Type B pancreatic cell (in vitro differentiated cells): ENCODE measurements at regions not wholly inside any gene's neighbourhood (a gene's known extent, or its start where the extent isn't known, plus 50 kb on each side); places are given as distances from the start of the nearest gene placed in this dataset.

Source experiments
- DNase-seq: peaks from one replicate; pipeline ENCODE4 v3.0.0; 2021; ENCODE audit warnings: mixed read lengths; ENCODE audit not compliant: unreplicated experiment; ENCODE audit errors: extremely low spot score
- H3K27ac Mint-ChIP-seq: 2 replicates; pipeline ENCODE4 v1.8.0; 2021; ENCODE audit warnings: mild to moderate bottlenecking, mixed read lengths
- H3K27me3 Mint-ChIP-seq: 2 replicates; pipeline ENCODE4 v1.8.0; 2021; ENCODE audit warnings: mixed read lengths
- H3K36me3 Mint-ChIP-seq: 2 replicates; pipeline ENCODE4 v1.8.0; 2021; ENCODE audit warnings: mixed read lengths
- H3K4me1 Mint-ChIP-seq: one replicate; pipeline ENCODE4 v1.8.0; 2021; ENCODE audit warnings: mixed read lengths; ENCODE audit not compliant: unreplicated experiment
- H3K4me3 Mint-ChIP-seq: 2 replicates; pipeline ENCODE4 v1.8.0; 2021; ENCODE audit warnings: mild to moderate bottlenecking, mixed read lengths
- H3K9me3 Mint-ChIP-seq: 2 replicates; pipeline ENCODE4 v1.8.0; 2021; ENCODE audit warnings: mixed read lengths
- CTCF ChIP-seq: fragments of 200-600 bp; sonication (generic); conservative IDR thresholded peaks from 2 replicates; pipeline ENCODE4 v1.5.0; 2021; ENCODE audit warnings: antibody characterized with exemption, mild to moderate bottlenecking

DNA sequence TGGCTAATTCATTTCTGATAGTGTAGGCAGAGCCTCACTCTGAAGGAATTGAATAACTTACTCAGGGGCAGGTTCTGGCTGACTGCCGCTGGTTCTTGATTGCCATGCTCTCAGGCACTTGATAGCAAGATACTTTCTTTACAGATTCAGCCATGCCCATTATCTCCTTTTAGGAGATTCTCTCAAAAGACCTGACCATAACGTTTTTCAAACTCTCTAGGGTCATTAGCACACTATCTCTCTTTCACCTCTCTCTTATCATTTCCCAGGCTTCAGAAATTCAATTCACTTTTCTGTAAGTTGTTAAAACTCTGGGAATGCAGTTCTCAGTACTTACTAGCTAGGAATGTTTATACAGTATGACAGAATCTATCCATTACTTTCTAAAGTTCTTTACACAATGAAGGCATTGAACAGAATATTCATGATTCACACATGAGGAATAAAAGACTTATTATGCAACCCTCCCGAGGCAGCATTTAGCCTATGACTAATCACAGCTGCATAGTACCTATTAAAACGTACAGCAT is 850.3 kb upstream of the CADM2 start:
- DNase-seq = no peak
- H3K27ac Mint-ChIP-seq = no peak overlapping the region
- no peaks in the 10 kb centered on the region for H3K4me1 Mint-ChIP-seq
- no peak for TF ChIP-seq CTCF
- no peaks in the 10 kb centered on the region for H3K27me3 Mint-ChIP-seq
- no peaks in the 10 kb centered on the region for H3K36me3 Mint-ChIP-seq
- H3K9me3 Mint-ChIP-seq = no peaks in the 10 kb centered on the region
- H3K4me3 Mint-ChIP-seq = no peak overlapping the region

- no peaks in the 10 kb centered on the region for H3K27me3 Mint-ChIP-seq
- H3K36me3 Mint-ChIP-seq = no peaks in the 10 kb centered on the region
- no peaks in the 10 kb centered on the region for H3K9me3 Mint-ChIP-seq
- H3K27ac Mint-ChIP-seq = no peak overlapping the region
- no peak overlapping the region for H3K4me3 Mint-ChIP-seq
- no peaks in the 10 kb centered on the region for H3K4me1 Mint-ChIP-seq
- no peak for DNase-seq
- TF ChIP-seq CTCF = no peak
Observed at GRCh38 chr3:84109911-84110310, 848.9 kb upstream of the CADM2 start.

DNA sequence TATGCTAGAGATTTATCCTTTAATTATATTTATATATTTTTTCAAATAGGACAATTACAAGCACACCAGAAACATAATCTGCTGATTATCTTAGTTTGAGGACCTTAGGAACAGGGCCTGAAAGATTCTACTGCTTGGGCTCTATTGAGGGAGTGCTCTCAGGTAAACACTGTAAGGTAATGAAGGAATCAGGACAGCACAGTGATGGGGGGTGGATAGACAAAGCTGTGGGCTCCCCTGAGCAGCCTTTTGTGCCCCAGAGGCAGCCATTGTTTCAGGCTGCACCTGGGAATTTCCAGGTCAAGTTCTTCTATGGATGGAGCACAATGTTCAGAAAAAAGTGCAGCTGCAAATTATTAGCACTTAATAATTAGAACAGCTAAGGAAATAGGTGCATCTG is 848.0 kb upstream of the CADM2 start:
- no peak overlapping the region for H3K4me3 Mint-ChIP-seq
- H3K27me3 Mint-ChIP-seq = no peaks in the 10 kb centered on the region
- H3K27ac Mint-ChIP-seq = no peak overlapping the region
- no peaks in the 10 kb centered on the region for H3K4me1 Mint-ChIP-seq
- no peaks in the 10 kb centered on the region for H3K36me3 Mint-ChIP-seq
- no peak for DNase-seq
- no peak for TF ChIP-seq CTCF
- peaks cover 4% of the 10 kb centered on the region for H3K9me3 Mint-ChIP-seq

DNA sequence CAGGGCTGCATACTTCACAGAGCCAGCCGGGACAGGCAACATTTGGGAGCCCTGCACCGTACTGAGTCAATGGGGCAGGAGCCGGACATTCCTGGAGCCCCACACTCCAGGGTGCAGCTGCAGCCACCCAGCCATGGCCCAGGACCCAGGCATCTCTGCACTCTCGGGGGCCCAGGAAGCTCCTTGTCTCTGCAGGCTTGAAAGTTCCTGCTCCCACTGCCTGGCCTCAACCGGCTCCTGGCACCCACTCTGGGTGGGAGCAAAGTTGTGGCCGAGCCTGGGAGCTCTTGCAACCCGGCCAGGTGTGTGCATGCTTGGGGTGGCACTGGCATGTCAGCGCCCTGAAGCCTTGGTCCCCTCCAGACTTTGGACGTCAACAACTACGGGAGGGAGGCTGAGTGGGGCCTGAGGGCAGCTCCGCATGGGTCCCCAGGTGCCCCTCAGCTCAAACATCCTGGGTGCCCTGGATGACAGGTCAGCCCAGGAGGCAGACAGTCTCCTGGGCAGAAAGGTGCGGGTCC is 833.5 kb upstream of the CADM2 start:
- Mint-ChIP-seq H3K36me3 (no peaks in the 10 kb centered on the region), H3K27me3 (no peaks in the 10 kb centered on the region), H3K9me3 (no peaks in the 10 kb centered on the region), H3K4me1 (no peaks in the 10 kb centered on the region), H3K27ac (no peak overlapping the region), H3K4me3 (no peak overlapping the region)
- no peak for DNase-seq
- no peak for TF ChIP-seq CTCF

- Mint-ChIP-seq H3K4me3 (no peak overlapping the region), H3K9me3 (no peaks in the 10 kb centered on the region), H3K4me1 (no peaks in the 10 kb centered on the region), H3K36me3 (no peaks in the 10 kb centered on the region), H3K27ac (no peak overlapping the region), H3K27me3 (no peaks in the 10 kb centered on the region)
- DNase-seq = no peak
- no peak for TF ChIP-seq CTCF
Observed at GRCh38 chr3:84125760-84126159, 833.0 kb upstream of the CADM2 start.

DNA sequence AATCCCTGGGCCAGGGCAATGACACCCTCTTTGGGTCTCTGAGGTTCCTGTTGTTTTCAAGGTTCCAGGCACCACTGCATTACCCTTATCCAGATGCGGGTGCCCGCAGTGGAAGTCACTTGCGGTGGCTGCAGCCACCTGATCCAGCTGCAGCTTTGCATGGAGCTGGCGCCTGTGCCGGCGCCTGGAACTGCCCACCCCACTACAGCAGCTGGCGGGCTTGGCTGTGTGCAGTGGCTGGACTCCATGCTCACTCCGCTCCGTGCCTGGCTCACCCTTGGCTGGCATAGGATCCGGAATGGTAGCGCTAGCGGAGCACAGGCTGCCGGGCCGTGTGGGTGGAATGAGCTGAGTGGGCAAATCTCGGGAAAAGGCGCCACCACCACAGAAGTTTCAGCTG is 832.6 kb upstream of the CADM2 start:
- TF ChIP-seq CTCF = no peak
- Mint-ChIP-seq H3K27me3 (no peaks in the 10 kb centered on the region), H3K4me1 (no peaks in the 10 kb centered on the region), H3K36me3 (no peaks in the 10 kb centered on the region), H3K9me3 (no peaks in the 10 kb centered on the region), H3K4me3 (no peak overlapping the region), H3K27ac (no peak overlapping the region)
- no peak for DNase-seq
